Fibroblast of lung (primary cell): ENCODE measurements at regions not wholly inside any gene's neighbourhood (a gene's known extent, or its start where the extent isn't known, plus 50 kb on each side); places are given as distances from the start of the nearest gene placed in this dataset.

Experiments used
- DNase-seq, 2 donors: peaks; one replicate each; pipeline versions ENCODE4 v3.0.0 to v3.0.0-alpha.2; 2010; ENCODE audit warnings: low read depth in 2 of 2
- H2AFZ ChIP-seq: 2 replicates; pipeline ENCODE4 v1.5.1; 2012; ENCODE audit warnings: low read length, control low read depth, inconsistent platforms
- H3K27ac ChIP-seq: 2 replicates; pipeline ENCODE4 v1.5.1; 2011; ENCODE audit warnings: low read length, control low read depth; ENCODE audit not compliant: insufficient read depth
- H3K27me3 ChIP-seq: 2 replicates; pipeline ENCODE4 v1.5.1; 2011; ENCODE audit warnings: mild to moderate bottlenecking, low read length; ENCODE audit not compliant: control insufficient read depth, insufficient read depth
- H3K36me3 ChIP-seq: 2 replicates; pipeline ENCODE4 v1.5.1; 2011; ENCODE audit warnings: low read length; ENCODE audit not compliant: control insufficient read depth, insufficient read depth
- H3K4me1 ChIP-seq: 2 replicates; pipeline ENCODE4 v1.5.1; 2011; ENCODE audit warnings: low read length; ENCODE audit not compliant: control insufficient read depth, insufficient read depth; ENCODE audit errors: extremely low read depth
- H3K4me2 ChIP-seq: 2 replicates; pipeline ENCODE4 v1.5.1; 2011; ENCODE audit warnings: low read length, control low read depth; ENCODE audit not compliant: insufficient read depth; ENCODE audit errors: extremely low read depth
- H3K4me3 ChIP-seq, 4 experiments: fragments of 200-600 bp in 1 of 4; sonication (generic) in 1 of 4; replicated peaks in 1 of 4; 2 replicates each; pipeline ENCODE4 v1.5.1; 2011 to 2016; ENCODE audit warnings: low read length in 4 of 4, low read depth in 3 of 4, mild to moderate bottlenecking in 3 of 4, control low read depth in 2 of 4, inconsistent platforms in 1 of 4, mixed read lengths in 1 of 4; ENCODE audit not compliant: insufficient read depth in 1 of 4; ENCODE audit errors: control extremely low read depth in 1 of 4
- H3K79me2 ChIP-seq: 2 replicates; pipeline ENCODE4 v1.5.1; 2012; ENCODE audit warnings: mild to moderate bottlenecking, low read length, inconsistent platforms; ENCODE audit not compliant: control insufficient read depth, insufficient read depth
- H3K9ac ChIP-seq: 2 replicates; pipeline ENCODE4 v1.5.1; 2011; ENCODE audit warnings: mild to moderate bottlenecking, low read length, control low read depth; ENCODE audit not compliant: insufficient read depth
- H3K9me3 ChIP-seq: 2 replicates; pipeline ENCODE4 v1.5.1; 2012; ENCODE audit warnings: low read depth, low read length; ENCODE audit not compliant: control insufficient read depth, insufficient read depth
- H4K20me1 ChIP-seq: 2 replicates; pipeline ENCODE4 v1.5.1; 2011; ENCODE audit warnings: low read length; ENCODE audit not compliant: control insufficient read depth, insufficient read depth; ENCODE audit errors: extremely low read depth
- CTCF ChIP-seq, 2 donors: IDR thresholded peaks in 1 of 2; conservative IDR thresholded peaks in 1 of 2; 1 replicate in 1 of 2; 2 replicates in 1 of 2; pipeline ENCODE4 v1.5.1; 2011 to 2012; ENCODE audit warnings: low read length in 2 of 2, control low read depth in 1 of 2, inconsistent platforms in 1 of 2, low read depth in 1 of 2, mild to moderate bottlenecking in 1 of 2
- EZH2 ChIP-seq: IDR thresholded peaks from 2 replicates; pipeline ENCODE4 v1.5.1; 2012; ENCODE audit warnings: low read length, control low read depth, mild to moderate bottlenecking; ENCODE audit errors: missing control alignments

GRCh38 chr6:43865086-43865485 is 95.1 kb downstream of the VEGFA start:
- Histone ChIP-seq H3K27me3 (peaks cover 18% of the 10 kb centered on the region), H3K9me3 (no peaks in the 10 kb centered on the region), H3K36me3 (no peaks in the 10 kb centered on the region), H3K4me2 (no peak overlapping the region), H3K4me1 (no peaks in the 10 kb centered on the region), H3K79me2 (no peaks in the 10 kb centered on the region), H3K4me3 (no peak overlapping the region), H3K9ac (no peak overlapping the region), H2AFZ (no peak overlapping the region), H4K20me1 (no peaks in the 10 kb centered on the region), H3K27ac (no peak overlapping the region)
- TF ChIP-seq CTCF (conservative IDR thresholded peaks at IDR 0.05 in 1 of 2, IDR thresholded peaks at IDR 0.05 in 1 of 2; ENCODE audit: low read depth in 1 of 2, low read length in 2 of 2): no peak
- no peak for TF ChIP-seq EZH2
- no peak for DNase-seq

- Histone ChIP-seq H3K4me2 (no peak overlapping the region), H3K9me3 (no peaks in the 10 kb centered on the region), H3K4me3 (no peak overlapping the region), H3K36me3 (no peaks in the 10 kb centered on the region), H3K27me3 (peaks cover 13% of the 10 kb centered on the region), H2AFZ (no peak overlapping the region), H3K79me2 (no peaks in the 10 kb centered on the region), H3K9ac (no peak overlapping the region), H4K20me1 (no peaks in the 10 kb centered on the region), H3K27ac (no peak overlapping the region), H3K4me1 (no peaks in the 10 kb centered on the region)
- DNase-seq: no peak
- TF ChIP-seq CTCF (conservative IDR thresholded peaks at IDR 0.05 in 1 of 2, IDR thresholded peaks at IDR 0.05 in 1 of 2; ENCODE audit: low read depth in 1 of 2, low read length in 2 of 2) (no peak), EZH2 (no peak)
These were observed 92.9 kb downstream of the VEGFA start for GRCh38 chr6:43862925-43863324.

- TF ChIP-seq EZH2: no peak
- no peak for TF ChIP-seq CTCF (conservative IDR thresholded peaks at IDR 0.05 in 1 of 2, IDR thresholded peaks at IDR 0.05 in 1 of 2; ENCODE audit: low read depth in 1 of 2, low read length in 2 of 2)
- H3K36me3 ChIP-seq: no peaks in the 10 kb centered on the region
- H3K79me2 ChIP-seq: no peaks in the 10 kb centered on the region
- no peak overlapping the region for H3K9ac ChIP-seq
- no peak overlapping the region for H3K4me2 ChIP-seq
- no peak overlapping the region for H2AFZ ChIP-seq
- no peaks in the 10 kb centered on the region for H4K20me1 ChIP-seq
- no peaks in the 10 kb centered on the region for H3K9me3 ChIP-seq
- no peak overlapping the region for H3K4me3 ChIP-seq
- no peak for DNase-seq
- H3K27me3 ChIP-seq: peaks cover 13% of the 10 kb centered on the region
- no peak overlapping the region for H3K27ac ChIP-seq
- no peaks in the 10 kb centered on the region for H3K4me1 ChIP-seq
These were observed 91.3 kb downstream of the VEGFA start for GRCh38 chr6:43861212-43861894.
